NCI-H146 treated with DMSO at 0.1 percent for 48 hours (cell line): ENCODE measurements at regions not wholly inside any gene's neighbourhood (a gene's known extent, or its start where the extent isn't known, plus 50 kb on each side); places are given as distances from the start of the nearest gene placed in this dataset.
"Not testable (repeated sequence)": the region's sequence is repeated elsewhere in the genome, so short reads cannot be mapped to it uniquely, and the experiment has no call there.

Experiments
- DNase-seq: peaks from one replicate; lab custom pipeline; 2025; ENCODE audit not compliant: unreplicated experiment; lab: John Stamatoyannopoulos, UW

DNA sequence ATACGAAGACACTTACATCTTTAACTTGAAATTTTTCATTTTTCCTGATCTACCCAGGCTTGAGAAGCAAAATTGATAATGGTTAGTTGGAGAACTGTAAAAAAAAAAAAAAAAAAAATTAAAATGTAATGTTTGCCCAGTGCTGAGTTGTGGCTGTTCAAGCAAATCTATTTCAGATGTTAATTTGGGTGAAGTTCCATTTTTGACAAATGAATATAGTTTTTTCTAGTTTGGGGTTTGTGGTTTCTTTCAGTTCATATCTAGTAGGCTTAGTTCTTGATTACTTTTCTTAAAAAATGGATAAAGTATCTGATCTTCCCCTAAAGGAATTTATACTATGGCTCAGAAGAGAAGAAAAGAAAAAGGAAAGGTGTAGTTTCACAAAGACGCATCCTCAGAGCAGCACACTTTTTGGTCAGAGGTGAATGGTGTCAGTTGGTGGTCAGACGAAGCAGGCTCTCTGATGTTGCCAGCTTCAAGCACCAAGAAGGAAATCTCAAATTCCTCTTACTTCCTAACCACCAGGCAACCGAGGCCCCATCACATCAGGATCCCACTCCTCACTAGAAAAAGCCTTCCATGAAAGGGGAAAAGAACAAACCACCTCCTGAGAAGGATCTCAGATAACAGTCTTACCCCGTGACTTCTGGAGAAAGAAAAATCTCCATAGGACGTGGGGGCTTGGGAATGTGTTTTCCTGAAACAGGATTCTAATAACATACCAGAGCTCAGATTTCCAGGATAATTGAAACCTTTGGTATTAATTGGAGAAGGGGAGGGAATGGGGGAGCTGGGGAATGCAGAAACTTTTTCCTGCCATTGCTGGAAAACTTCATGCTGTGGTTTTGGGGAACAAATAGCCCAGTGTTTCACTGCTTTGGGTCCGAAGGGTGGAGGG is 396.2 kb downstream of the CD83 start:
- DNase-seq, result no peak

GRCh38 chr6:14516956-14517355 is 399.4 kb downstream of the CD83 start:
- DNase-seq, result no peak

GRCh38 chr6:14517516-14518105 is 400.0 kb downstream of the CD83 start:
- DNase-seq, result no peak

DNA sequence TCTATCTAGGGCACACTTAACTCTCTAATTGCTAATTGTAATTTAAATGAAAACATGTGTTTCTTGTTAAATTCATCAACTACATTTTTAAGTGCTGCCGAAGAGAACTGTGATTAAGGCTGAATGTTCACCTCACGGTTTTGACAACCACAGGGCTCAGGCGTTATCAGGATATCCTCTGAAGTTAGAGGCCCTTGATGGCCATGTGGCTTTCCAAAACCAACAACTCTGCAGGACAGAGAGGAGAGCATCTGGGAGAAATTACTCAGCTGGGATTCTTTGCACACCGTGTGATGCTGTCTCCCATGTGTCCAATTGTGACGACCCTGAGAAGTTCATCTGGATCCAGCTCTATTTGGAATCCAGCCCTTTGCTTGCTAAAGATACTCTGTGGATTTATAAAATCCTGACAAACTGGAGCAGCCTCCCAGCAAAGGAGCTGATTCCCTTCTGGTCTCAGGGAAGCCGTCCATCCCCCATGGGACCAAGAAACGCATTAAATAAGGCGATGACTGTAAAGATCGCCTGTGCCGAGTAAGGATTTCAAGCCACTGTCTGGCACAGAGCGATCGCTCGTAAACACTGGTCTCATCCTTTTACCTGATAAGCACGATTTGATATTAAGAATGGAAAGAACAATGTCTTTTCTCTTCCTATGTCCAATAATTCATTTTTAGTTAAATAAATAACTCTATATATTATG is 401.1 kb downstream of the CD83 start:
- DNase-seq, result no peak

DNA sequence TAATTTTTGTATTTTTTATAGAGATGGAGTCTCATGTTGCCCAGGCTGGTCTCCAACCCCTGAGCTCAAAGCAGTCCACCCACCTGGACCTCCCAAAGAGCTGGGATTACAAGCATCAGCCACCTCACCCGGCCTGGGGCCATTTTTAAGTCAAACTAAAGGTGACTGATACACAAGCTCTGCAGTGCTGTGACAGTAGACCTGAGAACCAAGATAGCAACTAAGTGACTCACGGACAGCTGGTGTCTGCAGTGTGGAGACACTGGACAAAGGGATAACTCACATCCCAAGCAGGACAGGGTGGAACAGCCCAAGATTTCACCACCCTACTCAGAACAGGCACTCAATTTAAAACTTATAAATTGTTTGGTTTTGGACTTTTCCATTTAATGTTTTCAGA is 402.5 kb downstream of the CD83 start:
- no peak for DNase-seq

GRCh38 chr6:14520536-14520935 is 403.0 kb downstream of the CD83 start:
- no peak for DNase-seq

GRCh38 chr6:14521141-14521540 is 403.6 kb downstream of the CD83 start:
- DNase-seq, result no peak

GRCh38 chr6:14521861-14522260 is 404.3 kb downstream of the CD83 start:
- DNase-seq, result not testable (repeated sequence)

GRCh38 chr6:14524319-14524718 is 406.7 kb downstream of the CD83 start:
- no peak for DNase-seq

DNA sequence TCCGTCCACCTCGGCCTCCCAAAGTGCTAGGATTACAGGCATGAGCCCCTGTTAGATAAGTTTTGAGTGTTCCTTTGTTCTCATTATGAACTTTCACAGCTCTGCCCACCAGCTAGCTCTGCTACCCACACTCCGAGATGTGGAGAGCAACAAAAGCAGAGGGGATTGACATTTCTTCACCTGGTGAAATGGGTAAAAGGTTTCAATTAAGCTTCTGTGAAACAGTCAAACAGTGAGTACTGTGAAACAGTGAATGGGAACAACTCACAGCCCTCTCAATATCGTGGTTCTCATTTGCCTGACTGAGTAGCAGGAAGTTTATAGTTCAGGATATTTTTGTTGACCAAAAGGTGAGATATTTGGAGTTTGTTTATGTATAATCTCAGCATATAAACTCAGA is 412.8 kb downstream of the CD83 start:
- DNase-seq, result no peak

GRCh38 chr6:14533446-14533845 is 415.9 kb downstream of the CD83 start:
- no peak for DNase-seq

DNA sequence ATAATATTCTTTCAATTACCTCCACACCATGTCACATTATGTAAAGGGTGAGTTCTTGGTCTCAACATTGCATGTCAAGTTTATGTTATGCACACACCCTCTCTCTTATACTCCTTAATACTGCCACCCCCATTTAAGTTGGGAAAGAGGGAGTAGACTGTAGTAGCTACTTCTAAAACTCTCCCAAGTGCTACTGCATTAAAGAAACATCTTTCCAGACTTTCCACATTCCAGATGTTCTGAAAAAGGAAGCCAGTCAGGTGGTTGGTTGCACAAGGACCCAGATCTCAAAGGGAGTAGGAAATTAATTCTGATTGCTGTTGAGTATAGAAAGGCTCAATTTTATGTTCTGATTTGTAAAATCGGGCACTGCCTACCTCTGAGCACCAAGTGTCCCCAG is 419.5 kb downstream of the CD83 start:
- no peak for DNase-seq

- no peak for DNase-seq
Observed at GRCh38 chr6:14540276-14540675, 422.7 kb downstream of the CD83 start.

DNA sequence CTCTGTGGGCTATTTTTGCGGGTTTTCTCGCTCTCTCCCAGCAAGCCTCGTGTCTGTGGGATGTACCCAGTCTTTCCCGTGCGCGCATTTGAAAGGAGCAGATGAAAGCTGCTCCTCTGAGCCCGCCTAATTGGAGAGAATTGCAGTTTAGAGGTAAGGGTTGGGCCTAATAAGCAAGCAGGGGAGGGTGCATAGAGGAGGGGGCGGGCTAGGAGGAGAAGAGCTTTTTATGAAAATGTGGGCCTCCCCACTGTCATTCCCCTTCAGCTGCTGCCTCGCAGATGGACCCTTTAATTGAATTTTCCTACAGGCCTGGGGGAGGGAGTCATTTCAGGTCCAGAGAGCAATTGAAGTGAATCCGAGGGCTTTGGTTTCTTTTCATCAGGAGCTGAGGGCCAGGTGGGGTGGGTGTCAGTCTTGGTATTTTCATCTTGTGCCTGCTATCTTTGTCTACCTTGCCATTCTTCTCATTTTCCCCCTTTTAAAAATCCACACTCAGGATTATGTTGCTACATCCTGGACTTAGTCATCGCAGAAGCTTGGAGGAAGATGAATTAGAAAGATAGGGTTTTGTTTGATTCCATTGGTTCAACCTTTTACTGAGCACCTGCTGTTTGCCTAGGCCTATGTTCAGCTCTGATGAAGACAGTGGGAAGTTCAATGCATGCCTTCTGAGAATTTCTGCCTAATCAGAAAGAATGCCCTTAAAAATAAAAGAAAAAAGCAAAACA is 423.4 kb downstream of the CD83 start:
- no peak for DNase-seq

DNA sequence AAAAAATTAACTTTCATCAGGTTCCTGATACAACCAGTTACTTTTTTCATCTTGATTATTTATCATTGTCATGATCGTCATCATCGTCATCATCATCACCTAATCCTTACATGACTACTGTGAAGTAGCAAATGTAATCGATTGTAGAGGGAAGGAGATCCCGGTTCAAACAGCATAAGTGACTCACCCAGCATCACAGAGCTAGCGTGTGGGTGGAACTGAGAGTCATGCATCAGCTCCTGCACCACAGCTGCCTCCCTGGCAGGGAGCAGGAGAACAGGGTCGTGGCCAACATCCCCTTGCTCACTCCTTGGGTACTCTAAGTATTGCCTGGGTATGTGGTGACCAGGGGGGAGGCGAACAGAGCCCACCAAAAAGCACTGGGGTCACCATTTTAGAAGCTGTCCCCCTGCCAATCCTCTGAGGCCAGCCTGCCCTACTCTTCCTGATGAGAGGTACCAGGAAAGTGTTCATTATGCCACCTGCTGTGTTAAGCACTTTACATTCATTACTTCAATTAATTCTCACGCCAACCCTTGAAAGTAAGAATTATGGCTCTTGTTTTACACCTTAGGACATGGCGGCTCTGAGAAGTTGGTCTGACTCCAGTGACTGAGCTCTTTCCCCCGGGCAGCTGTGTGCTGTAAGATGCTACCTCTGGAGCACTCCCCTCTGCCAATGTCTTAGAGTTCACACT is 425.2 kb downstream of the CD83 start:
- no peak for DNase-seq

DNA sequence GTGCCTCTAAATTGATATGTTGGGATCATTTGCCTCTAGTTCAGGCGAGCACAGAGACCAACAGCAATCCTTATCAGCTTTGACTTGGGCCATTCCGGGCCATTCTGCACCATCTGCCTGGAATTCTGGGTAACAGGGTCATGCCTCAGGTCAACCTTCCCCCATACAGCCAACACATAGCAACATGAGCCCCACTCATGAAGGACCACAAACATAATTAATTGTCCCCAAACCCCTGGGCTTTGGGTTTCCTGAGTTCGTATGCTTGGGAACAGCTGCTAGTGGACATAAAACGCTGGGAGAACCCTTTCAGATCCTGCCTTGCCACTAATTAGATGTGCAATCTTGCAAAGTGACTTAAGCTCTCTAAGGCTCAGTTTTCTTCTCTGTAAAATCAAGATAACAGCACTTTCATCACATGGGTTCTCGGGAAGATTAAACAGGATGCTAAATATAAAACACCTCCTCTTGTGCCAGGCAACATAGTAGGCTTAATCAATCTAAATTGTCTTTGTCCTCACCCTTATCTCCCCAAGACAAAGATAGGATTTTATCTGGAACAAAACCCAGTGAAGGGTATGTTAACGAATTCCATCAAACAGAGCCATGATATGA is 426.5 kb downstream of the CD83 start:
- no peak for DNase-seq

GRCh38 chr6:14544666-14545065 is 427.1 kb downstream of the CD83 start:
- peak; percentile 56 for DNase-seq

DNA sequence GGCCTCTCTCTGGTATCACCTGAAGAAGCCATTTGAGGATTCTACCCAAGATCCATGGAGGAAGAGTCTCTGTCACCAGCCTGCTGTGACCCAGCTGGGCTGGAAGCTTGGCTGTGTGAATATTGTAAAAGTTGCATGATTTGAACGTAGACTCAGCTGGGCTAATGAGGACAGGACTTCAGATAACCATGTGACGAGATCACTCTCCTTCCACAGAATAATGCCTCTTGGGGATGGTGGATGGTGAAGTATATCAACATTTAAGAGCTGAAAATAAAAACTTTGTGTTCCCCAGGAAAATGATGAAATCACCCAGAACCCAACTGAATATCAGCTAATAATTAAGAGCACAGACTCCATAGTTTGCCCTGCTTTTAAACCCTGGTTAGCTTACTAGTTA is 427.9 kb downstream of the CD83 start:
- no peak for DNase-seq

- DNase-seq, result no peak
Observed at GRCh38 chr6:14546036-14546435, 428.5 kb downstream of the CD83 start.

DNA sequence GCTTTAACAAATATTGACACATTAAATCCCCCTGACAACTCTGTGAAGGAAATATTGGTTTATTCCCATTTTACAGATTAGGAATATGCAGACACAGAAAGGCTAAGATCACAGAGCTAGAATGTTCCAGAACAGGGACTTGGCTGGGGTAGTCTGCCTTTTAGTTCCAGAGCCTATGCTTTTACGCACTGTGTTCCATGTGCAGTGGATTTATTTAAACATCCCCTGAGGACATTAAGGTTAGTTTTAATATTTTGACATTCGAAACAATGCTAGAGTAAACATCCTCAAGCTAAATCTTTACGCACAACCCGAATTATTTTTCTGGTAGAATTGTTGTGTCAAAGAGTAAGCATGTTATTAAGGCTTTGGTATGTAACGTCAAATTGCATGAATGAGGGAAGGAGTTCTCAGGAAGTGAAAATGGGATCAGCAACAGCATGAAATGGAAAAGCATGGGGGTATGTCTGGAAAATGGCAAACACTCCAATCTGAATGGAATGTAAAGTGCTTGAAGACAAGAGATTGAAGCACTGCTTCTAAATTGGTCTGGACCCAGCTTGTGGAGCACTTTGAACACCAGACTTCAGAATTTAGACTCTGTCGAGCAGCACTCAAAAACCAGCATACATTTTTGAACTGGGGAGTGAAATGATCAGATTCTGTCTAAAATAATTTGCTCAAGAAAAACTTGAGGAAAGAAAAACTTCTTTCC is 429.9 kb downstream of the CD83 start:
- DNase-seq, result no peak
